GM19240 (cell line): ENCODE measurements at regions not wholly inside any gene's neighbourhood (a gene's known extent, or its start where the extent isn't known, plus 50 kb on each side); places are given as distances from the start of the nearest gene placed in this dataset.
"Not testable (repeated sequence)": the region's sequence is repeated elsewhere in the genome, so short reads cannot be mapped to it uniquely, and the experiment has no call there.

Experiments used
- DNase-seq: peaks from one replicate; pipeline ENCODE4 v3.0.0; 2011; ENCODE audit warnings: low spot score; ENCODE audit not compliant: insufficient read length

GRCh38 chr16:14384745-14385144 is 245.3 kb downstream of the PARN start:
- no peak for DNase-seq

DNA sequence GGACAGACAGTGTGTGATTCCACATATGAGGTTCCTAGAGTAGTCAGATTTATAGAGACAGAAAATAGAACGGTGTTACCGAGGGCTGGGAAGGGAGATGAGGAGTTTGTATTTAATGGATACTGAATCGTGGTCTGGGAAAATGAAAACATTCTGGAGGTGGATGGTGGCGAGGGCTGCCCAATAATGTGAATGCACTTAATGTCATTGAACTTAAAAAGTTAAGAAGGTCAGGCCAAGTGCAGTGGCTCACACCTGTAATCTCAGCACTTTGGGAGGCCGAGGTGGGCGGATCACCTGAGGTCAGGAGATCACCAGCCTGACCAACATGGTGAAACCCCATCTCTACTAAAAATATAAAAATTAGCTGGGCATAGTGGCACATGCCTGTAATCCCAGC is 246.2 kb downstream of the PARN start:
- DNase-seq, result not testable (repeated sequence)

DNA sequence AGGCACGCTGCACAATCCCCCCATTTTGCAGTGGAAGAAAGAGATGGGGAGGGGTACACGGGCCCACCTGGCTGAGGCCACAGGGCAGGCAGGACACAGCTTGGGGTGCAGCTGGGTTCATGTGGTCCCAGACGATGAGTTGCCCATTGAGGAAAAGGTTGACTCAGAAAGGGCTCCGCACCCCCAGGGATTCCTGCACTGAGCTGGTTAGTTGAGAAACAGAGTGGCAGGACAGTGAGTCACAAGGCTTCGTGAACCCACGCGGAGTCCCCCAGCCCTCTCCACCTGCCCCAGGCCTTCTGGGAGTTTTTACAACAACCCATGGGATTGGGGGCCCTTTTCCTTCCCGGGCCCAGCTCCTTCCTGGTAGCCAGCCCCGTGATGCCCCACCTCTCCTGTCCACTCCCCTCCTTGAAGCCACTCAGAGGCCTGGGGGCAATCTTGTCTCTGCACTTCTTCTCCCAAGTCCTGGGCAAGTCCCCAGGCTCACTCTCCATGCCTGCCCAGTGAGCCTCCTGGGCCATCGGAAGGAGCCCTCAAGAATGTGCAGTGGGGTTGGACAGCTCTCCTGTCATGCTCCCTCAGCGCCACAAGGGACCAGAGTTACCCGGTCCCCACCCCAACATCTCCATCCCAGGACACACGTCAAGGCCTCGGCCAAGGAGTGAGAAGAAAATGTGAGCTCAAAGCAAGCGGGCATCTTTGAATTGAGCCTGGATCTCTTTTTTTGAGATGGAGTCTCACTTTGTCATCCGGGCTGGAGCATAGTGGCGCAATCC is 251.2 kb downstream of the PARN start:
- DNase-seq, result no peak

GRCh38 chr16:14378131-14378551 is 251.9 kb downstream of the PARN start:
- DNase-seq, result no peak

DNA sequence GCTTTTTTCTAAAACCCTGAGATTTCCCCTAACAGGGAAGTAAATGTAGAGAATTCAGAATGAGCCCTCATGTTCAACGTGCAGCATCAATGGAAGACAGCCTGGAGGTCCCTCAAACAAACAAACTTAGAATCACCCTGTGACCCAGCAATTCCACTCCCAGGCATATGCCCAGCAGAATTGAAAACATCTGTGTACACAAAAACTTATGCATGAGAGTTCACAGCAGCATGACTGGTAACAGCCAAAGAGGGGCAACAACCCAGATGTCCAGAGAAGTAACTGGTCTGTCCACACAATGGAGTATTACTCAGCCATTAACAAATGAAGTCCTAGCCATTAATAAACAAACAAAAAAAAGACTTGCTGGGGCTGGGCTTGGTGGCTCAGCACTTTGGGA is 252.7 kb downstream of the PARN start:
- DNase-seq, result no peak

GRCh38 chr16:14375132-14375491 is 254.9 kb downstream of the PARN start:
- no peak for DNase-seq

DNA sequence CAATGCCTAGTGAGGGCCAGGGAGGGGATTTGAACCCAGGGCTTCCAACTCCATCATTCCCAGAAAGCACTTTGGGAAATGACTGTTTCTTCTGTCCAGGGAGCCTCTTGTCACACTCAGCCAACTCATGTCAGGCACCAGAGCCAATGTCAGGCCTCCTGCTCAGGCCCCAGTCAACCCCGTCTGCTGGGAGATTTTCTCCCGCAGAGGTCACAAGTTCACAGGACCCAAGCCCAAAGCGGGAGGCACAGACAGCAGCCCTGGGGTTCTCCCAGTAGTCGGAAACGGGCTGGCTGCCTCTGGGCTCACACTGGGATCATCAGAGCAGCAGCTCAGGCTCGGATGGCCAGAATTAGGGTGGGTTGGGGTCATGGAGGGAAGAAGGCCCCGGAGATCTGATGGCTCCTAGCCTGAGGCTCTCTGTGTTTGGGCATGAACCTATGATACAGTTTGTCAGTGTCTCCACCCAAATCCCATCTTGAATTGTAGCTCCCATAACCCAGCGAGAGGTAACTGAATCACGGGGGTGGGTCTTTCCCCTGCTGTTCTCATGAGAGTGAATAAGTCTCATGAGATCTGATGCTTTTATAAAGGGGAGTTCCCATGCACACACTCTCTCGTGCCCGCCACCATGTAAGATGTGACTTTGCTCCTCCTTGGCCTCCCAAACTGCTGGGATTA is 255.5 kb downstream of the PARN start:
- DNase-seq, result no peak

GRCh38 chr16:14373896-14374295 is 256.2 kb downstream of the PARN start:
- DNase-seq, result no peak

GRCh38 chr16:14373406-14373805 is 256.7 kb downstream of the PARN start:
- no peak for DNase-seq

GRCh38 chr16:14372471-14372870 is 257.6 kb downstream of the PARN start:
- DNase-seq, result no peak

- no peak for DNase-seq
These were observed 258.2 kb downstream of the PARN start for GRCh38 chr16:14371778-14372431.

DNA sequence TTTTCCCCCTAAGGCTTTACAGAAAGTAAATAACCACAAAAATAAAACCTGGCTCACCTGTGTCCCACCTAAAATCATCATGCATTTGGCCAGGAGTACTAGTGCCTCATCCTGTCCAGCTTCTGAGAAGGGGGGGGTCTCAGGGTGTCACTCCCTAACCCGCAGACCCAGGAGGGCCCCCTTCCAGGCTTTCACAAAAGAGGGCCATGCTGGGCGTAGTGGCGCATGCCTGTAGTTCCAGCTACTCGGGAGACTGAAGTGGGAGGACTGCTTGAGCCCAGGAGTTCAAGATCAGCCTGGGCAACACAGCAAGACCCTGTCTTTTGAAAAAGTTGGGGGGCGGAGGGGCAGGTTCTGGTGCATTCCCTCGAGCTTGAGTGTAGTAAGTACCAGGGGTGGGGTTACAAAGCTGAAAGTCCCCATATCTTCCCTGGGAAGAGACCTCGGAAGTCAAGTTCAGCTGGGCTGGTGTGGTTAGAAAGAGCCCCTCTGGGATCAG is 259.3 kb downstream of the PARN start:
- DNase-seq, result no peak

DNA sequence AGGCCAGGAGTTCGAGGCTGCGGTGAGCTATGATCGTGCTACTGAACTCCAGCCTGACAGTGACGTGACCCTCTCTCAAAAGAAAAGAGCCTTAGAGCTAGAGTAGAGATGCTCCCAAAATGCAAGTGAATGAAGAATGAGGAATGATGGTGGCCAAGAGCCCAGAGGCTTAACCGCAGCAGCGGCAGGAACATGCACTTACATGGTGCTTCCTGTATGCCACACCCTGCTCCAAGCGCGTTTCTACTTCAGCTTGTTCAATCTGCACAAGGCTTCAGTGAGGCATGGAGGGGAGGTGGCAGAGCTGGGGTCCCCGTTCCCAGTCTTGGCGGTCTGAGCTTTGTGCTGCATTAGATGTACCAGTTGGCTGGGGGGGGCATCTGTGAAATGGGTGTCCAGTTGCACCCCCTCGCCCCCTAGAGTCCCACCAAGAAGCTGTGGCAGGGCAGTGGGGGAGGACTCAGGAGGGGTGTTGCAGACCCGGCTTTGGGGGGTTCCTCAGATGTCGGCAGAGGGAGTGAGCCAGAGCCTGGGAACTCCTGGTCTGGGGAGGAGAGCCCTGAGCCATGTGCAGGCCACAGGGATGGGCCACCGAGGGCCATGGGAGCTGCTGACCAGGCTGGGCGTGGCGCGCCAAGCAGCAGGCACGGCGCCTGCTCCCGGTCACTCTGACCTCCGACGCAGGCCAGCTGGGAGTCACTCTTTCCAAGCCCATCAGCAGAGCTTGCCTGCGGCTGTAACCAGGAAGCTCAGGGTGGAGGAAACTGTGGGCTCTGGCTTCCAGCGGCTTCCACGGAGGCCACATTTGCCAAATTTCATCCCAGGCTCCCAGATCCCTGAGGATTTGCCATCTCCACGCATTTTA is 260.1 kb downstream of the PARN start:
- DNase-seq, result no peak

- DNase-seq, result no peak
These were observed 261.7 kb downstream of the PARN start for GRCh38 chr16:14368399-14368798.

GRCh38 chr16:14366974-14367707 is 262.9 kb downstream of the PARN start:
- DNase-seq, result no peak

DNA sequence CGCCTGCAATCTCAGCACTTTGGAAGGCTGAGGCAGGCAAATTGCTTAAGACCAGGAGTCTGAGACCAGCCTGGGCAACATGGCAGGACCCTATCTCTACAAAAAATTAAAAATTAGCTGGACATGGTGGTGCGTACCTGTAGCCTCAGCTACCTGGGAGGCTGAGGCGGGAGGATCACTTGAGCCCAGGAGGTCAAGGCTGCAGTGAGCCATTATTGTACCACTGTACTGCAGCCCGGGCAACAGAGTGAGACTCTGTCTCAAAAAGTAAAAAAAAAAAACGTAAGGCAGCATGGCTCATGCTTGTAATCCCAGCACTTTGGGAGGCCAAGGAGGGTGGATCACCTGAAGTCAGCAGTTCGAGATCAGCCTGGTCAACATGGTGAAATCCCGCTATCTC is 263.6 kb downstream of the PARN start:
- DNase-seq, result no peak

DNA sequence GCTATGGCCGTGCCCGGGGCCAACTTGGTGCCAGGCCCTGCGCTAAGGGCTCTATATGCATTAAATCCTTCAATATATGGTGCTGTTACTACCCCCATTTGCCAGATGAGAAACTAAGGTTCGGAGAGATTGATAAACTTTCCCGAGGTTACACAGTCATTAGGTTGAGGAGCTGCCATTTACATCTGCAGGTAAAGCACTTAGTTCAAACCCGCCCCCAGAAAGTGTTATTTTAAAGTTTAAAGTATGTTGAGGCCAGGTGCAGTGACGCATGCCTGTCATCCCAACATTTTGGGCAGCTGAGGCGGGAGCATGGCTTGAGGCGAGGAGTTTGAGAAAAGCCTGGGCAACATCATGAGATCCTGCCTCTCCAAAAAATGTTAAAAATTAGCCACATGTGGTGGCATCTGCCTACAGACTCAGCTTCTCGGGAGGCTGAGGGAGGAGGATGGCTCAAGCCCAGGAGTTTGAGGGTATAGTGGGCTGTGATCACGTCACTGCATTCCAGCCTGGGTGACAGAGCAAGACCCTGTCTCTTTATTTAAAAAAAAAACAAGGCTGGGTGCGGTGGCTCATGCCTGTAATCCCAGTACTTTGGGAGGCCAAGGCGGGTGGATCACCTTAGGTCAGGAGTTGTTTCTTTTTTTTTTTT is 264.7 kb downstream of the PARN start:
- no peak for DNase-seq

GRCh38 chr16:14364386-14365199 is 265.5 kb downstream of the PARN start:
- no peak for DNase-seq

DNA sequence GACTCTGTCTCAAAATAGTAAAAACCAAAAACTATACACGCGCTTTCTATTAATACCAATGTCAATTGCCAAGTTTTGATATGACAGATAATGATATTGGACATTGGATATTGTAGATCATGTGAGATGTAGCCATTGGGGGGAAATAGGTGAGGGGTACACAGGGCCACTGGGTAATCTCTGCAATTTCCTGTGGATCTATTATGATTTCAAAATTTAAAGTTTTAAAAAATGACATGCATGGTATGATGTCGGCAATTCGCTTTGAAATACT is 266.0 kb downstream of the PARN start:
- DNase-seq, result no peak
